HCT116 (cell line): ENCODE measurements at regions not wholly inside any gene's neighbourhood (a gene's known extent, or its start where the extent isn't known, plus 50 kb on each side); places are given as distances from the start of the nearest gene placed in this dataset.

Source experiments
- CEBPB ChIP-seq: IDR thresholded peaks from 2 replicates; pipeline ENCODE4 v1.6.1; 2012; ENCODE audit warnings: low read depth
- CTCF ChIP-seq, 3 experiments: fragments of 200-600 bp in 1 of 3; sonication (generic) in 1 of 3; IDR thresholded peaks in 2 of 3; conservative IDR thresholded peaks in 1 of 3; 2 replicates each; pipeline ENCODE4 v1.5.1; 2012 to 2017; ENCODE audit warnings: low read depth in 2 of 3, low read length in 2 of 3, antibody characterized with exemption in 1 of 3, borderline replicate concordance in 1 of 3, control low read depth in 1 of 3, mild to moderate bottlenecking in 1 of 3, mixed read lengths in 1 of 3, mixed run types in 1 of 3, moderate library complexity in 1 of 3; ENCODE audit not compliant: insufficient read depth in 1 of 3
- EZH2phosphoT487 ChIP-seq: fragments of 200-600 bp; IDR thresholded peaks from 2 replicates; pipeline ENCODE4 v1.6.1; 2018; ENCODE audit warnings: antibody characterized with exemption, borderline replicate concordance
- JUND ChIP-seq: IDR thresholded peaks from 2 replicates; pipeline ENCODE4 v1.6.1; 2012
- MAX ChIP-seq: IDR thresholded peaks from 2 replicates; pipeline ENCODE4 v1.6.1; 2012
- POLR2A ChIP-seq: IDR thresholded peaks from 2 replicates; pipeline ENCODE4 v1.7.0; 2011; ENCODE audit warnings: borderline replicate concordance; ENCODE audit not compliant: insufficient read depth, insufficient read length; ENCODE audit errors: extremely low read depth
- SP1 ChIP-seq: IDR thresholded peaks from 2 replicates; pipeline ENCODE4 v1.6.1; 2012; ENCODE audit warnings: low read depth
- ZNF274 ChIP-seq: fragments of 200-500 bp; sonication (Bioruptor generic); IDR thresholded peaks from 2 replicates; pipeline ENCODE4 v1.6.1; 2014; ENCODE audit warnings: mild to moderate bottlenecking, low read depth, low read length, inconsistent platforms

GRCh38 chr20:16984481-16984880 lies 236.3 kb downstream of the OTOR start:
- no peak for TF ChIP-seq POLR2A
- TF ChIP-seq CTCF (IDR thresholded peaks at IDR 0.05 in 2 of 3, conservative IDR thresholded peaks at IDR 0.05 in 1 of 3; ENCODE audit: borderline replicate concordance in 1 of 3, insufficient read depth in 1 of 3, low read depth in 2 of 3, low read length in 2 of 3): no peak
- no peak for TF ChIP-seq EZH2phosphoT487
- TF ChIP-seq ZNF274: no peak
- TF ChIP-seq JUND: no peak
- TF ChIP-seq CEBPB: no peak
- TF ChIP-seq SP1: no peak
- TF ChIP-seq MAX: no peak
